ENCODE measurements at regions not wholly inside any gene's neighbourhood (a gene's known extent, or its start where the extent isn't known, plus 50 kb on each side); places are given as distances from the start of the nearest gene placed in this dataset.

DNA sequence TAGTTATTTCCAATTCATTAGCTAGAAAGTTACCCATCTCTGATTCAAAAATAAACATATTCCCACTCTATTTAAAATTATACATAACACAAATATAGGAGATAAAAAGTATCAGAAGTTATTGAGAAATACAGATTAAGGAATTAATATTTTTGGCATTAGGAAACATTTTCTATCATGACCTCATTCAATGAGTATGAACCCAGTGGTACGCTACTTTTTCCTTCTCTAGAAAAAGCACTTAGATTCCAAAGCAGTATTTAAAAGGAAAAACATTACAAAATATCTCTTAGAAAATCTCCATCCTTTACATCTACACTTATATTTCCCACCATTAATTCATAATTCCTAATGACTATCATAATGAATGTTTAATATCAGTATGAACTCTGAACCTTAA is 240.6 kb upstream of the GNAI1 start:
- TF ChIP-seq, protein P1, sequence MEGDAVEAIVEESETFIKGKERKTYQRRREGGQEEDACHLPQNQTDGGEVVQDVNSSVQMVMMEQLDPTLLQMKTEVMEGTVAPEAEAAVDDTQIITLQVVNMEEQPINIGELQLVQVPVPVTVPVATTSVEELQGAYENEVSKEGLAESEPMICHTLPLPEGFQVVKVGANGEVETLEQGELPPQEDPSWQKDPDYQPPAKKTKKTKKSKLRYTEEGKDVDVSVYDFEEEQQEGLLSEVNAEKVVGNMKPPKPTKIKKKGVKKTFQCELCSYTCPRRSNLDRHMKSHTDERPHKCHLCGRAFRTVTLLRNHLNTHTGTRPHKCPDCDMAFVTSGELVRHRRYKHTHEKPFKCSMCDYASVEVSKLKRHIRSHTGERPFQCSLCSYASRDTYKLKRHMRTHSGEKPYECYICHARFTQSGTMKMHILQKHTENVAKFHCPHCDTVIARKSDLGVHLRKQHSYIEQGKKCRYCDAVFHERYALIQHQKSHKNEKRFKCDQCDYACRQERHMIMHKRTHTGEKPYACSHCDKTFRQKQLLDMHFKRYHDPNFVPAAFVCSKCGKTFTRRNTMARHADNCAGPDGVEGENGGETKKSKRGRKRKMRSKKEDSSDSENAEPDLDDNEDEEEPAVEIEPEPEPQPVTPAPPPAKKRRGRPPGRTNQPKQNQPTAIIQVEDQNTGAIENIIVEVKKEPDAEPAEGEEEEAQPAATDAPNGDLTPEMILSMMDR (IDR thresholded peaks at IDR 0.05 in 4 of 5, conservative IDR thresholded peaks at IDR 0.05 in 1 of 5): no peak
- TF ChIP-seq POLR2A (IDR thresholded peaks at IDR 0.05): no peak

Data from gastrocnemius medialis (tissue), 4 donors.